ENCODE measurements at regions not wholly inside any gene's neighbourhood (a gene's known extent, or its start where the extent isn't known, plus 50 kb on each side); places are given as distances from the start of the nearest gene placed in this dataset.

- DNase-seq (ENCODE audit: low spot score, unreplicated experiment) = no peak
- Mint-ChIP-seq H3K4me3 (ENCODE audit: low read depth) (no peak overlapping the region), H3K4me1 (ENCODE audit: low read depth) (peaks cover 10% of the 10 kb centered on the region), H3K27me3 (peaks cover 12% of the 10 kb centered on the region), H3K27ac (peak overlapping the region; percentile 29), H3K9me3 (ENCODE audit: low read depth) (no peaks in the 10 kb centered on the region), H3K36me3 (ENCODE audit: insufficient read depth) (no peaks in the 10 kb centered on the region)
- no peak for TF ChIP-seq CTCF (IDR thresholded peaks at IDR 0.05; ENCODE audit: unreplicated experiment)
Measured at GRCh38 chr15:39128746-39129145, 452.1 kb upstream of the THBS1 start.

GRCh38 chr15:39130556-39131379 is 450.1 kb upstream of the THBS1 start:
- DNase-seq (ENCODE audit: low spot score, unreplicated experiment) = no peak
- no peaks in the 10 kb centered on the region for H3K9me3 Mint-ChIP-seq (ENCODE audit: low read depth)
- H3K4me1 Mint-ChIP-seq (ENCODE audit: low read depth) = peaks cover 10% of the 10 kb centered on the region
- peak overlapping the region; percentile 39 for H3K27ac Mint-ChIP-seq
- H3K36me3 Mint-ChIP-seq (ENCODE audit: insufficient read depth) = no peaks in the 10 kb centered on the region
- TF ChIP-seq CTCF (IDR thresholded peaks at IDR 0.05; ENCODE audit: unreplicated experiment) = no peak
- H3K4me3 Mint-ChIP-seq (ENCODE audit: low read depth) = no peak overlapping the region
- H3K27me3 Mint-ChIP-seq = peaks cover 8% of the 10 kb centered on the region

- no peak for DNase-seq (ENCODE audit: low spot score, unreplicated experiment)
- no peaks in the 10 kb centered on the region for H3K36me3 Mint-ChIP-seq (ENCODE audit: insufficient read depth)
- TF ChIP-seq CTCF (IDR thresholded peaks at IDR 0.05; ENCODE audit: unreplicated experiment) = no peak
- H3K27ac Mint-ChIP-seq = peak overlapping the region; percentile 56
- no peaks in the 10 kb centered on the region for H3K9me3 Mint-ChIP-seq (ENCODE audit: low read depth)
- H3K4me1 Mint-ChIP-seq (ENCODE audit: low read depth) = peaks cover 10% of the 10 kb centered on the region
- H3K27me3 Mint-ChIP-seq = peaks cover 8% of the 10 kb centered on the region
- no peak overlapping the region for H3K4me3 Mint-ChIP-seq (ENCODE audit: low read depth)
Measured at GRCh38 chr15:39131609-39132008, 449.3 kb upstream of the THBS1 start.

- Mint-ChIP-seq H3K36me3 (ENCODE audit: insufficient read depth) (no peaks in the 10 kb centered on the region), H3K4me3 (ENCODE audit: low read depth) (no peak overlapping the region), H3K27ac (no peak overlapping the region), H3K27me3 (peaks cover 8% of the 10 kb centered on the region), H3K9me3 (ENCODE audit: low read depth) (no peaks in the 10 kb centered on the region), H3K4me1 (ENCODE audit: low read depth) (peaks cover 10% of the 10 kb centered on the region)
- DNase-seq (ENCODE audit: low spot score, unreplicated experiment) = no peak
- TF ChIP-seq CTCF (IDR thresholded peaks at IDR 0.05; ENCODE audit: unreplicated experiment) = no peak
Measured at GRCh38 chr15:39132070-39132469, 448.8 kb upstream of the THBS1 start.

GRCh38 chr15:39132954-39133600 is 447.8 kb upstream of the THBS1 start:
- Mint-ChIP-seq H3K9me3 (ENCODE audit: low read depth) (no peaks in the 10 kb centered on the region), H3K27ac (no peak overlapping the region), H3K4me1 (ENCODE audit: low read depth) (peaks cover 7% of the 10 kb centered on the region), H3K36me3 (ENCODE audit: insufficient read depth) (no peaks in the 10 kb centered on the region), H3K4me3 (ENCODE audit: low read depth) (no peak overlapping the region), H3K27me3 (peaks cover 8% of the 10 kb centered on the region)
- no peak for DNase-seq (ENCODE audit: low spot score, unreplicated experiment)
- TF ChIP-seq CTCF (IDR thresholded peaks at IDR 0.05; ENCODE audit: unreplicated experiment) = no peak

All from progenitor cell of endocrine pancreas (in vitro differentiated cells).